ENCODE measurements at regions not wholly inside any gene's neighbourhood (a gene's known extent, or its start where the extent isn't known, plus 50 kb on each side); places are given as distances from the start of the nearest gene placed in this dataset.
"Not testable (repeated sequence)": the region's sequence is repeated elsewhere in the genome, so short reads cannot be mapped to it uniquely, and the experiment has no call there.

DNA sequence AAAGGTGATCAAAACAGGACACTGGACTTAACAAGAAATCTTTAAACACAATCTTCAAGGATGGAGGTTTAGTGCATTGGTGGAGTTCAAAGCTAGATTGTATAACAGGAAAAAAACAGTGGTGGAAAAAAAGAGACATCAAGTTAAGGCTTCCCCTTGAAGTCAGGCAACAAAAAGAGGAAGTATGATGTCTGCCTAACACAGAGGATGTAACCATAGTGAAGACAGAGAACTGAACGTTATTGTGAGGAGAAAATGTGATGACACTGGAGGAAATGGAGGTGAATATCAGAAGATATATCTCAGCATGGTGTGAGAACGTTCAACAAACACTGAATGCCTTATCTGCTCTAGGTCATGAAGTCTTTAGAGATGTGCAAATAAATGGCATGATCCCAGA lies 192.4 kb upstream of the AR start:
- DNase-seq (ENCODE audit: low spot score): no peak
- Histone ChIP-seq H3K4me1 (ENCODE audit: control insufficient read depth in 4 of 4, insufficient read depth in 4 of 4, low read length in 3 of 4) (no peaks in the 10 kb centered on the region), H3K9me3 (ENCODE audit: control insufficient read depth in 4 of 4, low read length in 3 of 4) (no peaks in the 10 kb centered on the region), H3K27me3 (ENCODE audit: control insufficient read depth in 4 of 4, insufficient read depth in 4 of 4, low read length in 3 of 4) (no peaks in the 10 kb centered on the region), H3K4me3 (ENCODE audit: low read depth in 1 of 3, low read length in 3 of 3) (no peak overlapping the region), H3K27ac (ENCODE audit: low read depth in 1 of 2, low read length in 2 of 2) (no peak overlapping the region), H3K36me3 (ENCODE audit: control insufficient read depth in 4 of 4, insufficient read depth in 3 of 4, low read depth in 1 of 4, low read length in 3 of 4) (no peaks in the 10 kb centered on the region), H3K9ac (ENCODE audit: low read depth in 1 of 2, low read length in 2 of 2) (no peak overlapping the region)
- TF ChIP-seq FOXA2 (IDR thresholded peaks at IDR 0.05): no peak
- TF ChIP-seq FOXA1 (IDR thresholded peaks at IDR 0.05): no peak
- no peak for TF ChIP-seq TAF1 (conservative IDR thresholded peaks at IDR 0.05)
- 27% methylated on average over 2 of the region's 2 CpGs for WGBS

DNA sequence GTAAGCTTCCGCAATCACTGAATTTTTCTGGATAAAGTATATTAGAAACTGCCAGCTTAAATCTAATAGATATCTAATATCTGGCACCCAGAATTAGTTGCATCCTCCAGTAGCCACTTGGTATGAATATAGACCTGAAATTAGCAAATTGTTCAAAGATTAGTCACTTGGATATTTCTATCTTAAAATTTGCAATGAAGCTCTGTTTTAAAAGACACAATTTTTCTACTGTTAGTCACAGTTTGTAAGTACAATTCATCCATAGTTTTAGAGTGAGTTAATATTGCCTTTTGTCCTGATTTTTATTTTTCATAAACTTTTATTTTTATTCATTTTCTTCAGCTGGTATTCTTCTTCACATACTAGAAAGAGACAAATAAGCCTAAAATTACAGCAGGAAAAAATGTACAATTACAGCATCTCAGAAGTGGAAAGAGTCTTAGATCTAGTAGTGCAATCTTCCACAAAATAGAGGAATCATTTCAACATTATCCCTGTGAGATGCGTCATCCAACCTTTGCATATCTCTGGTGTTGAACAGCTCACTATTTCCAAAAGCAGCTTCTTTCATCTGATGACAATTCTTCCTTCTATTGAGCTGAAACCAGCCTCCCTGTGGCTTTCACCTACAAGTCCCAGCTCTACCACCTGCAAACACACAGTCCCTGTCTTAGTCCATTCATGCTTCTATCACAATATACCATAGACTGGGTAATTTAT lies 190.0 kb upstream of the AR start:
- H3K27me3 ChIP-seq (ENCODE audit: control insufficient read depth in 4 of 4, insufficient read depth in 4 of 4, low read length in 3 of 4): no peaks in the 10 kb centered on the region
- WGBS: 99% methylated on average over 2 of the region's 2 CpGs
- no peaks in the 10 kb centered on the region for H3K36me3 ChIP-seq (ENCODE audit: control insufficient read depth in 4 of 4, insufficient read depth in 3 of 4, low read depth in 1 of 4, low read length in 3 of 4)
- no peaks in the 10 kb centered on the region for H3K4me1 ChIP-seq (ENCODE audit: control insufficient read depth in 4 of 4, insufficient read depth in 4 of 4, low read length in 3 of 4)
- no peaks in the 10 kb centered on the region for H3K9me3 ChIP-seq (ENCODE audit: control insufficient read depth in 4 of 4, low read length in 3 of 4)
- H3K9ac ChIP-seq (ENCODE audit: low read depth in 1 of 2, low read length in 2 of 2): no peak overlapping the region
- H3K4me3 ChIP-seq (ENCODE audit: low read depth in 1 of 3, low read length in 3 of 3): no peak overlapping the region
- no peak overlapping the region for H3K27ac ChIP-seq (ENCODE audit: low read depth in 1 of 2, low read length in 2 of 2)
- TF ChIP-seq JUND (IDR thresholded peaks at IDR 0.05): no peak
- TF ChIP-seq TAF1 (conservative IDR thresholded peaks at IDR 0.05): no peak
- TF ChIP-seq, protein P1, sequence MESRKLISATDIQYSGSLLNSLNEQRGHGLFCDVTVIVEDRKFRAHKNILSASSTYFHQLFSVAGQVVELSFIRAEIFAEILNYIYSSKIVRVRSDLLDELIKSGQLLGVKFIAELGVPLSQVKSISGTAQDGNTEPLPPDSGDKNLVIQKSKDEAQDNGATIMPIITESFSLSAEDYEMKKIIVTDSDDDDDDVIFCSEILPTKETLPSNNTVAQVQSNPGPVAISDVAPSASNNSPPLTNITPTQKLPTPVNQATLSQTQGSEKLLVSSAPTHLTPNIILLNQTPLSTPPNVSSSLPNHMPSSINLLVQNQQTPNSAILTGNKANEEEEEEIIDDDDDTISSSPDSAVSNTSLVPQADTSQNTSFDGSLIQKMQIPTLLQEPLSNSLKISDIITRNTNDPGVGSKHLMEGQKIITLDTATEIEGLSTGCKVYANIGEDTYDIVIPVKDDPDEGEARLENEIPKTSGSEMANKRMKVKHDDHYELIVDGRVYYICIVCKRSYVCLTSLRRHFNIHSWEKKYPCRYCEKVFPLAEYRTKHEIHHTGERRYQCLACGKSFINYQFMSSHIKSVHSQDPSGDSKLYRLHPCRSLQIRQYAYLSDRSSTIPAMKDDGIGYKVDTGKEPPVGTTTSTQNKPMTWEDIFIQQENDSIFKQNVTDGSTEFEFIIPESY (IDR thresholded peaks at IDR 0.05): no peak
- TF ChIP-seq NR2F2 (IDR thresholded peaks at IDR 0.05): no peak
- TF ChIP-seq, protein P2, sequence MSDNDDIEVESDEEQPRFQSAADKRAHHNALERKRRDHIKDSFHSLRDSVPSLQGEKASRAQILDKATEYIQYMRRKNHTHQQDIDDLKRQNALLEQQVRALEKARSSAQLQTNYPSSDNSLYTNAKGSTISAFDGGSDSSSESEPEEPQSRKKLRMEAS (IDR thresholded peaks at IDR 0.05): no peak
- TF ChIP-seq, protein P3, sequence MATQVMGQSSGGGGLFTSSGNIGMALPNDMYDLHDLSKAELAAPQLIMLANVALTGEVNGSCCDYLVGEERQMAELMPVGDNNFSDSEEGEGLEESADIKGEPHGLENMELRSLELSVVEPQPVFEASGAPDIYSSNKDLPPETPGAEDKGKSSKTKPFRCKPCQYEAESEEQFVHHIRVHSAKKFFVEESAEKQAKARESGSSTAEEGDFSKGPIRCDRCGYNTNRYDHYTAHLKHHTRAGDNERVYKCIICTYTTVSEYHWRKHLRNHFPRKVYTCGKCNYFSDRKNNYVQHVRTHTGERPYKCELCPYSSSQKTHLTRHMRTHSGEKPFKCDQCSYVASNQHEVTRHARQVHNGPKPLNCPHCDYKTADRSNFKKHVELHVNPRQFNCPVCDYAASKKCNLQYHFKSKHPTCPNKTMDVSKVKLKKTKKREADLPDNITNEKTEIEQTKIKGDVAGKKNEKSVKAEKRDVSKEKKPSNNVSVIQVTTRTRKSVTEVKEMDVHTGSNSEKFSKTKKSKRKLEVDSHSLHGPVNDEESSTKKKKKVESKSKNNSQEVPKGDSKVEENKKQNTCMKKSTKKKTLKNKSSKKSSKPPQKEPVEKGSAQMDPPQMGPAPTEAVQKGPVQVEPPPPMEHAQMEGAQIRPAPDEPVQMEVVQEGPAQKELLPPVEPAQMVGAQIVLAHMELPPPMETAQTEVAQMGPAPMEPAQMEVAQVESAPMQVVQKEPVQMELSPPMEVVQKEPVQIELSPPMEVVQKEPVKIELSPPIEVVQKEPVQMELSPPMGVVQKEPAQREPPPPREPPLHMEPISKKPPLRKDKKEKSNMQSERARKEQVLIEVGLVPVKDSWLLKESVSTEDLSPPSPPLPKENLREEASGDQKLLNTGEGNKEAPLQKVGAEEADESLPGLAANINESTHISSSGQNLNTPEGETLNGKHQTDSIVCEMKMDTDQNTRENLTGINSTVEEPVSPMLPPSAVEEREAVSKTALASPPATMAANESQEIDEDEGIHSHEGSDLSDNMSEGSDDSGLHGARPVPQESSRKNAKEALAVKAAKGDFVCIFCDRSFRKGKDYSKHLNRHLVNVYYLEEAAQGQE (IDR thresholded peaks at IDR 0.05): no peak
- no peak for DNase-seq (ENCODE audit: low spot score)

DNA sequence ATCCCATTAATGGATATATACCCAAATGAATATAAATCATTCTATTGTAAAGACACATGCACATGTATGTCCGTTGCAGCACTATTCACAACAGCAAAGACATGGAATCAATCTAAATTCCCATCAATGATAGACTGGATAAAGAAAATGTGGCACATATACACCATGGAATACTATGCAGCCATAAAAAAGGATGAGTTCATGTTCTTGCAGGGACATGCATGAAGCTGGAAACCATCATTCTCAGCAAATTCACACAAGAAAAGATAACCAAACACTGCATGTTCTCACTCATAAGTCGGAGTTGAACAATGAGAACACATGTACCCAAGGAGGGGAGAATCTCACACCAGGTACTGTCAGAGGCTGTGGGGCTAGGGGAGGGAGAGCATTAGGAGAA lies 182.6 kb upstream of the AR start:
- H3K9me3 ChIP-seq (ENCODE audit: control insufficient read depth in 4 of 4, low read length in 3 of 4); DNase-seq (ENCODE audit: low spot score); H3K9ac ChIP-seq (ENCODE audit: low read depth in 1 of 2, low read length in 2 of 2); H3K36me3 ChIP-seq (ENCODE audit: control insufficient read depth in 4 of 4, insufficient read depth in 3 of 4, low read depth in 1 of 4, low read length in 3 of 4); H3K27me3 ChIP-seq (ENCODE audit: control insufficient read depth in 4 of 4, insufficient read depth in 4 of 4, low read length in 3 of 4); H3K4me1 ChIP-seq (ENCODE audit: control insufficient read depth in 4 of 4, insufficient read depth in 4 of 4, low read length in 3 of 4); H3K4me3 ChIP-seq (ENCODE audit: low read depth in 1 of 3, low read length in 3 of 3); H3K27ac ChIP-seq (ENCODE audit: low read depth in 1 of 2, low read length in 2 of 2): not testable (repeated sequence)
- WGBS: 86% methylated on average over 2 of the region's 2 CpGs
